H1 (cell line): ENCODE measurements at regions not wholly inside any gene's neighbourhood (a gene's known extent, or its start where the extent isn't known, plus 50 kb on each side); places are given as distances from the start of the nearest gene placed in this dataset.

Source experiments
- CTCF ChIA-PET: fragments of 300-600 bp; sonication (Branson Sonifier 250); formaldehyde crosslinking; loops from one replicate; lab custom pipeline; 2021; ENCODE audit not compliant: partially characterized antibody; lab: Charles Lee
- POLR2A ChIA-PET: fragments of 300-600 bp; sonication (Branson Sonifier 250); formaldehyde crosslinking; loops from one replicate; lab custom pipeline; 2021; ENCODE audit warnings: inconsistent platforms; ENCODE audit not compliant: partially characterized antibody; lab: Charles Lee
- DNase-seq, 2 experiments: peaks; one replicate each; pipeline versions ENCODE4 v3.0.0 to v3.0.0-alpha.2; 2010 to 2022; ENCODE audit warnings: low spot score in 2 of 2, low read depth in 1 of 2, mixed read lengths in 1 of 2
- FAIRE-seq: peaks from 2 replicates; lab custom pipeline; 2011; peaks lifted over from hg19 to GRCh38; lab: Jason Lieb, UNC
- H2AFZ ChIP-seq: 2 replicates; pipeline ENCODE4 v1.8.1; 2012; ENCODE audit warnings: low read length, inconsistent platforms
- H2AK5ac ChIP-seq: 2 replicates; pipeline ENCODE4 v1.6.1; 2013; ENCODE audit warnings: low read depth, low read length
- H2BK120ac ChIP-seq: replicated peaks from 2 replicates; pipeline ENCODE3; 2013; ENCODE audit warnings: low read depth, low read length, inconsistent platforms
- H2BK12ac ChIP-seq: 2 replicates; pipeline ENCODE4 v1.6.1; 2013; ENCODE audit warnings: low read depth, low read length
- H2BK15ac ChIP-seq: 2 replicates; pipeline ENCODE4 v1.6.1; 2013; ENCODE audit warnings: low read length
- H2BK20ac ChIP-seq: 2 replicates; pipeline ENCODE4 v1.6.1; 2013; ENCODE audit warnings: low read length
- H2BK5ac ChIP-seq: 2 replicates; pipeline ENCODE4 v1.6.1; 2013; ENCODE audit warnings: low read depth, low read length
- H3K14ac ChIP-seq: 2 replicates; pipeline ENCODE4 v1.6.1; 2013; ENCODE audit warnings: inconsistent platforms; ENCODE audit not compliant: insufficient read length
- H3K18ac ChIP-seq: 2 replicates; pipeline ENCODE4 v1.6.1; 2013; ENCODE audit warnings: low read length; ENCODE audit errors: extremely low read depth
- H3K23ac ChIP-seq: 2 replicates; pipeline ENCODE4 v1.6.1; 2013; ENCODE audit warnings: inconsistent platforms; ENCODE audit not compliant: insufficient read length
- H3K23me2 ChIP-seq: 2 replicates; pipeline ENCODE4 v1.6.1; 2013; ENCODE audit warnings: low read depth, low read length
- H3K27ac ChIP-seq: 2 replicates; pipeline ENCODE4 v1.6.1; 2011; ENCODE audit warnings: low read depth, low read length, inconsistent platforms
- H3K27me3 ChIP-seq, 4 experiments: replicated peaks in 1 of 4; 1 replicate in 1 of 4; 2 replicates in 3 of 4; pipeline versions ENCODE4 v1.6.1 to v1.8.1; 2011 to 2013; ENCODE audit warnings: low read length in 3 of 4, mild to moderate bottlenecking in 3 of 4, inconsistent platforms in 2 of 4, mixed read lengths in 2 of 4, moderate library complexity in 1 of 4; ENCODE audit not compliant: control insufficient read depth in 3 of 4, insufficient read depth in 3 of 4; ENCODE audit errors: extremely low read depth in 1 of 4
- H3K36me3 ChIP-seq, 4 experiments: 2 replicates each; pipeline versions ENCODE4 v1.6.1 to v1.8.1; 2011 to 2013; ENCODE audit warnings: mild to moderate bottlenecking in 4 of 4, low read length in 3 of 4, moderate library complexity in 2 of 4, control low read depth in 1 of 4, inconsistent platforms in 1 of 4; ENCODE audit not compliant: insufficient read depth in 4 of 4, control insufficient read depth in 2 of 4
- H3K4ac ChIP-seq: replicated peaks from 2 replicates; pipeline ENCODE3; 2013; ENCODE audit warnings: low read length, low read depth, mixed read lengths, inconsistent platforms; ENCODE audit not compliant: insufficient read length
- H3K4me1 ChIP-seq, 4 experiments: replicated peaks in 1 of 4; 1 replicate in 1 of 4; 2 replicates in 3 of 4; pipeline versions ENCODE4 v1.6.1 to v1.8.1; 2011 to 2013; ENCODE audit warnings: low read length in 3 of 4, inconsistent platforms in 2 of 4, mixed read lengths in 1 of 4; ENCODE audit not compliant: insufficient read depth in 4 of 4, control insufficient read depth in 3 of 4
- H3K4me2 ChIP-seq, 2 experiments: 2 replicates each; pipeline versions ENCODE4 v1.6.1 to v1.8.1; 2011 to 2013; ENCODE audit warnings: low read depth in 2 of 2, low read length in 2 of 2, control low read depth in 1 of 2, inconsistent platforms in 1 of 2, mild to moderate bottlenecking in 1 of 2; ENCODE audit not compliant: insufficient read depth in 1 of 2
- H3K4me3 ChIP-seq, 4 experiments: fragments of 200-600, 300-600 bp in 1 of 4; sonication (generic), shearing (Covaris generic), sonication (Bioruptor Twin) in 1 of 4; 2 replicates each; pipeline versions ENCODE4 v1.5.1 to v1.8.1; 2011 to 2016; ENCODE audit warnings: low read length in 4 of 4, low read depth in 3 of 4, control low read depth in 2 of 4, inconsistent platforms in 2 of 4, mild to moderate bottlenecking in 2 of 4, mixed read lengths in 1 of 4, moderate library complexity in 1 of 4; ENCODE audit not compliant: insufficient read depth in 2 of 4; ENCODE audit errors: extremely low read depth in 1 of 4
- H3K56ac ChIP-seq: replicated peaks from 2 replicates; pipeline ENCODE3; 2013; ENCODE audit warnings: low read depth, mild to moderate bottlenecking, mixed read lengths, low read length, inconsistent platforms; ENCODE audit not compliant: insufficient read length
- H3K79me1 ChIP-seq: 2 replicates; pipeline ENCODE4 v1.6.1; 2013; ENCODE audit warnings: low read depth, low read length, control low read depth
- H3K79me2 ChIP-seq, 2 experiments: 2 replicates each; pipeline versions ENCODE4 v1.6.1 to v1.8.1; 2012 to 2013; ENCODE audit warnings: low read length in 2 of 2, mild to moderate bottlenecking in 2 of 2, inconsistent platforms in 1 of 2; ENCODE audit not compliant: insufficient read depth in 2 of 2, control insufficient read depth in 1 of 2
- H3K9ac ChIP-seq, 4 experiments: replicated peaks in 1 of 4; 1 replicate in 1 of 4; 2 replicates in 3 of 4; pipeline versions ENCODE4 v1.6.1 to v1.8.1; 2011 to 2013; ENCODE audit warnings: low read depth in 3 of 4, low read length in 3 of 4, control low read depth in 2 of 4, mild to moderate bottlenecking in 2 of 4, moderate library complexity in 2 of 4, inconsistent platforms in 1 of 4; ENCODE audit errors: extremely low read depth in 1 of 4
- H3K9me3 ChIP-seq, 2 experiments: 2 replicates each; pipeline versions ENCODE4 v1.6.1 to v1.8.1; 2012 to 2013; ENCODE audit warnings: mild to moderate bottlenecking in 2 of 2, moderate library complexity in 2 of 2, control low read depth in 1 of 2, inconsistent platforms in 1 of 2, low read depth in 1 of 2, low read length in 1 of 2, mixed read lengths in 1 of 2; ENCODE audit not compliant: insufficient read depth in 2 of 2
- H4K20me1 ChIP-seq, 2 experiments: replicated peaks in 1 of 2; 2 replicates each; pipeline versions ENCODE3 to v1.8.1; 2011 to 2013; ENCODE audit warnings: inconsistent platforms in 2 of 2, low read length in 2 of 2, mild to moderate bottlenecking in 1 of 2; ENCODE audit not compliant: insufficient read depth in 2 of 2, control insufficient read depth in 1 of 2
- H4K5ac ChIP-seq: 2 replicates; pipeline ENCODE4 v1.6.1; 2013; ENCODE audit warnings: low read length, low read depth, mixed read lengths, inconsistent platforms; ENCODE audit not compliant: insufficient read length
- H4K8ac ChIP-seq: 2 replicates; pipeline ENCODE4 v1.8.0; 2013; ENCODE audit warnings: mild to moderate bottlenecking, moderate library complexity, low read length, inconsistent platforms; ENCODE audit not compliant: insufficient read depth; ENCODE audit errors: extremely low read depth
- H4K91ac ChIP-seq: replicated peaks from 2 replicates; pipeline ENCODE3; 2013; ENCODE audit warnings: low read length, mixed read lengths, inconsistent platforms; ENCODE audit not compliant: insufficient read length
- BRCA1 ChIP-seq: IDR thresholded peaks from 2 replicates; pipeline ENCODE4 v1.6.1; 2012; ENCODE audit warnings: low read depth, low read length, improper control_type of control experiment
- EGR1 ChIP-seq: IDR thresholded peaks from 2 replicates; pipeline ENCODE4 v1.6.1; 2011; ENCODE audit warnings: low read depth, low read length, borderline replicate concordance
- FOSL1 ChIP-seq: IDR thresholded peaks from 2 replicates; pipeline ENCODE4 v1.6.1; 2011; ENCODE audit warnings: mild to moderate bottlenecking, low read depth, low read length, moderate library complexity; ENCODE audit not compliant: insufficient read depth
- KDM1A ChIP-seq: fragments of 200-600, 300-600 bp; sonication (generic); IDR thresholded peaks from 2 replicates; pipeline ENCODE4 v1.7.1; 2016; ENCODE audit warnings: mild to moderate bottlenecking, low read length, borderline replicate concordance
- NRF1 ChIP-seq: IDR thresholded peaks from 2 replicates; pipeline ENCODE4 v1.6.1; 2011; ENCODE audit warnings: mild to moderate bottlenecking, low read depth, low read length, improper control_type of control experiment
- SP2 ChIP-seq: IDR thresholded peaks from 2 replicates; pipeline ENCODE4 v1.6.1; 2012; ENCODE audit warnings: mild to moderate bottlenecking, low read length, inconsistent platforms
- TAF7 ChIP-seq: optimal IDR thresholded peaks from 2 replicates; pipeline ENCODE3; 2011; ENCODE audit warnings: low read depth, mild to moderate bottlenecking, inconsistent platforms, low read length, moderate library complexity, borderline replicate concordance
- WGBS, 2 experiments: shearing (Covaris generic) in 1 of 2; methylation state at CpG; one replicate each; pipeline versions ENCODE4 v1.1.6 to v1.1.7; 2013 to 2015; ENCODE audit warnings: low lambda C conversion rate in 2 of 2, mixed read lengths in 2 of 2, inconsistent platforms in 1 of 2, low coverage in 1 of 2, missing lambda C conversion rate in 1 of 2; ENCODE audit not compliant: insufficient replicate concordance in 2 of 2, insufficient coverage in 1 of 2, insufficient read length in 1 of 2; ENCODE audit errors: extremely low coverage in 1 of 2, missing lambda C conversion rate in 1 of 2; 5-methylcytosine and 5-hydroxymethylcytosine counted together

DNA sequence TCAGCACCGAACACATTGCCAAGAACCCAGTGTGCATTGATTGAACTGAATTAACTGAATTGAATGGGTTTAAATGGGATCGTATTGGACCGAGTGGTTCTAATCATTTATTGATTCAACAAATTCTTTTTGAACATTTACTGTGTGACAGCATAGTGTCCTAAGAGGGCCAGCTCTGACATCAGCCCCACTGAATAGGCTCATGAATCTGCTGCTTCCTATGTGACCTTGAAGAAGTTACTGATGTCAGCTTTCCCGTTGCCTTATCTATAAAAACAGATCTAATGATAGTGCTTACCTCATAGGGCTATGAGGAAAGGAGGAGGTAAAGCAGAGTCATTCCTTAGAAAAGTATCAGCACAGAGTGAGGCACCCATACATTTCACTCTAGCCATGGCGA, 226.3 kb downstream of the CBLN1 start:
- no peak overlapping the region for H3K4me3 ChIP-seq
- no peak overlapping the region for H3K56ac ChIP-seq
- H3K27ac ChIP-seq = no peak overlapping the region
- 90% methylated on average over 5 of the region's 5 CpGs; no CpG with 5 or more reads in 1 of the 2 experiments for WGBS, 2 experiments
- no peaks in the 10 kb centered on the region for H3K23me2 ChIP-seq
- H2AK5ac ChIP-seq = no peak overlapping the region
- H3K79me2 ChIP-seq = no peaks in the 10 kb centered on the region
- H3K4me2 ChIP-seq = no peak overlapping the region
- H3K27me3 ChIP-seq = no peaks in the 10 kb centered on the region
- no peak overlapping the region; the same call in none of the 2 replicates for H4K8ac ChIP-seq
- FAIRE-seq (no peak), DNase-seq (no peak)
- H4K5ac ChIP-seq = no peak overlapping the region
- H2BK12ac ChIP-seq = peak overlapping the region; percentile 41; the same call in 1 of the 2 replicates
- CTCF ChIA-PET = interaction anchor here (0.6 to 1.9 kb wide), 6 partner anchors 10 to 368 kb away, joined by 3 to 4 read pairs (median 3); no protein-coding TSS in a partner anchor
- no peak overlapping the region for H3K9ac ChIP-seq
- H3K9me3 ChIP-seq = no peaks in the 10 kb centered on the region
- H2AFZ ChIP-seq = no peak overlapping the region
- TF ChIP-seq FOSL1 (no peak), KDM1A (no peak), NRF1 (no peak), EGR1 (no peak), SP2 (no peak), BRCA1 (no peak), TAF7 (no peak)
- H3K14ac ChIP-seq = no peak overlapping the region
- H4K91ac ChIP-seq = no peak overlapping the region
- H3K18ac ChIP-seq = no peak overlapping the region
- POLR2A ChIA-PET = no interaction called here
- no peak overlapping the region for H3K4ac ChIP-seq
- 0 out of 2 replicates have a peak overlapping the region, but pooled peaks have one; percentile 31 for H2BK15ac ChIP-seq
- H2BK20ac ChIP-seq = peak overlapping the region; percentile 23; the same call in 1 of the 2 replicates
- no peaks in the 10 kb centered on the region for H3K79me1 ChIP-seq
- H2BK5ac ChIP-seq = no peak overlapping the region
- H4K20me1 ChIP-seq = no peaks in the 10 kb centered on the region
- no peak overlapping the region for H2BK120ac ChIP-seq
- H3K23ac ChIP-seq = no peak overlapping the region
- no peaks in the 10 kb centered on the region for H3K36me3 ChIP-seq
- H3K4me1 ChIP-seq = peaks cover 0 to 9% (median 1%) of the 10 kb centered on the region in 4 experiments; a peak in 4 of 7 replicates
